CD14-positive monocyte (primary cell): ENCODE measurements at regions not wholly inside any gene's neighbourhood (a gene's known extent, or its start where the extent isn't known, plus 50 kb on each side); places are given as distances from the start of the nearest gene placed in this dataset.

ENCODE experiments used
- DNase-seq, 3 donors: peaks; one replicate each; pipeline ENCODE4 v3.0.0-alpha.2; 2011 to 2022
- H2AFZ ChIP-seq: 2 replicates; pipeline ENCODE4 v1.6.0; 2012; ENCODE audit warnings: mild to moderate bottlenecking, low read depth, low read length, inconsistent platforms; ENCODE audit not compliant: insufficient read depth, poor library complexity, severe bottlenecking
- H3K27ac ChIP-seq, 2 donors: 1 replicate in 1 of 2; 2 replicates in 1 of 2; pipeline ENCODE4 v1.5.1; 2012 to 2013; ENCODE audit warnings: low read length in 2 of 2, control low read depth in 1 of 2, inconsistent platforms in 1 of 2, low read depth in 1 of 2, mild to moderate bottlenecking in 1 of 2
- H3K27me3 ChIP-seq, 2 donors: one replicate each; pipeline versions ENCODE4 v1.6.0 to v1.6.1; 2011 to 2013; ENCODE audit warnings: low read length in 2 of 2; ENCODE audit not compliant: control insufficient read depth in 2 of 2, insufficient read depth in 2 of 2
- H3K36me3 ChIP-seq, 2 donors: replicated peaks in 1 of 2; 1 replicate in 1 of 2; 2 replicates in 1 of 2; pipeline versions ENCODE4 v1.5.1 to v1.6.1; 2012 to 2013; ENCODE audit warnings: low read length in 2 of 2, control low read depth in 1 of 2, inconsistent platforms in 1 of 2, mild to moderate bottlenecking in 1 of 2; ENCODE audit not compliant: insufficient read depth in 2 of 2, control insufficient read depth in 1 of 2
- H3K4me1 ChIP-seq, 2 donors: 1 replicate in 1 of 2; 2 replicates in 1 of 2; pipeline versions ENCODE4 v1.5.1 to v1.6.1; 2012 to 2013; ENCODE audit warnings: low read length in 2 of 2, control low read depth in 1 of 2, inconsistent platforms in 1 of 2, mild to moderate bottlenecking in 1 of 2, moderate library complexity in 1 of 2; ENCODE audit not compliant: insufficient read depth in 2 of 2, control insufficient read depth in 1 of 2
- H3K4me2 ChIP-seq: replicated peaks from 2 replicates; pipeline ENCODE3; 2012; ENCODE audit warnings: low read length, moderate library complexity, mild to moderate bottlenecking; ENCODE audit not compliant: poor library complexity, severe bottlenecking; ENCODE audit errors: extremely low read depth
- H3K4me3 ChIP-seq, 3 experiments: fragments of 200-600 bp in 1 of 3; sonication (generic) in 1 of 3; replicated peaks in 1 of 3; 1 replicate in 2 of 3; 2 replicates in 1 of 3; pipeline ENCODE4 v1.5.1; 2011 to 2013; ENCODE audit warnings: low read length in 3 of 3, mild to moderate bottlenecking in 3 of 3, control low read depth in 2 of 3, low read depth in 2 of 3, inconsistent platforms in 1 of 3, moderate library complexity in 1 of 3
- H3K79me2 ChIP-seq: 2 replicates; pipeline ENCODE4 v1.6.0; 2012; ENCODE audit warnings: mild to moderate bottlenecking, control low read depth, inconsistent platforms, low read length, moderate library complexity; ENCODE audit not compliant: insufficient read depth
- H3K9ac ChIP-seq: 2 replicates; pipeline ENCODE4 v1.6.0; 2017; ENCODE audit warnings: low read length, mild to moderate bottlenecking; ENCODE audit not compliant: insufficient read depth, poor library complexity, severe bottlenecking
- H3K9me3 ChIP-seq, 2 donors: replicated peaks in 1 of 2; 1 replicate in 1 of 2; 2 replicates in 1 of 2; pipeline versions ENCODE4 v1.5.1 to v1.6.1; 2012 to 2013; ENCODE audit warnings: low read length in 2 of 2, control low read depth in 1 of 2; ENCODE audit not compliant: control insufficient read depth in 1 of 2, insufficient read depth in 1 of 2
- H4K20me1 ChIP-seq: 2 replicates; pipeline ENCODE4 v1.6.0; 2012; ENCODE audit warnings: mild to moderate bottlenecking, low read length, control low read depth, moderate library complexity; ENCODE audit not compliant: insufficient read depth
- H3K27ac Mint-ChIP-seq, 7 donors: one replicate each; pipeline ENCODE4 v1.8.0; 2020; ENCODE audit warnings: mild to moderate bottlenecking in 7 of 7, mixed read lengths in 7 of 7, moderate library complexity in 6 of 7, inconsistent platforms in 2 of 7
- H3K27me3 Mint-ChIP-seq, 3 donors: one replicate each; pipeline ENCODE4 v1.8.0; 2021 to 2022; ENCODE audit warnings: low read depth in 3 of 3, mild to moderate bottlenecking in 3 of 3, mixed read lengths in 3 of 3, moderate library complexity in 3 of 3, inconsistent platforms in 1 of 3
- H3K36me3 Mint-ChIP-seq, 2 donors: one replicate each; pipeline ENCODE4 v1.8.0; 2020; ENCODE audit warnings: mixed read lengths in 2 of 2, inconsistent platforms in 1 of 2, mild to moderate bottlenecking in 1 of 2
- H3K4me1 Mint-ChIP-seq: one replicate; pipeline ENCODE4 v1.8.0; 2020; ENCODE audit warnings: mild to moderate bottlenecking, mixed read lengths
- H3K4me3 Mint-ChIP-seq, 2 donors: one replicate each; pipeline ENCODE4 v1.8.0; 2020; ENCODE audit warnings: mild to moderate bottlenecking in 2 of 2, mixed read lengths in 2 of 2, moderate library complexity in 1 of 2
- H3K9me3 Mint-ChIP-seq, 7 donors: one replicate each; pipeline ENCODE4 v1.8.0; 2020 to 2022; ENCODE audit warnings: mixed read lengths in 7 of 7, mild to moderate bottlenecking in 6 of 7, moderate library complexity in 6 of 7, inconsistent platforms in 2 of 7
- WGBS: methylation state at CpG from one replicate; pipeline ENCODE4 v1.1.5; 2013; ENCODE audit warnings: missing lambda C conversion rate; ENCODE audit not compliant: insufficient coverage; 5-methylcytosine and 5-hydroxymethylcytosine counted together
- intact Hi-C, 2 donors: fragments of 100-400 bp; cut with micrococcal nuclease; formaldehyde crosslinking; loops; one replicate each; pipeline versions ENCODE4 v1.15.0 to v1.15.1; 2023
- TF ChIP-seq, protein P1 (sequence below): fragments of 200-600 bp; IDR thresholded peaks from one replicate; pipeline ENCODE4 v1.8.0; 2022; ENCODE audit warnings: antibody characterized with exemption, mild to moderate bottlenecking

DNA sequence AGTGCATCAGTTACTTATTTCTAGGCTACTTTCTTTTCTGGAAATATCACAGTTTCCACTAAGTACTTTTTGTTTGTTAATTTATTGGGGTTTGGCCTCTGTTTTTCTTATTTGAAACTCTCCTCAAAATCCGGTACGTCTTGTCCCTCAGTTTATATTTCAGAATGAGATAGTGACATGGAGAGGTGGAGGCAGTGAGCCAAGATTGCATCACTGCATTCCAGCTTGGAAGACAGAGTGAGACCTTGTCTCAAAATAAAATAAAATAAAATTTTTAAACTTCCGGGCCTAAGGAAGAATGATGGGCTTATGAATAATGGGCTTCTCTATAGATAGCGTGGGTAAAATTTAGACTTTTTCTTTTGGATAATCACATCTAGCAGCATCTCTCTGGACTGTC is 567.8 kb downstream of the TRIML1 start:
- Mint-ChIP-seq H3K4me1 (no peaks in the 10 kb centered on the region), H3K36me3 (no peaks in the 10 kb centered on the region), H3K4me3 (no peak overlapping the region), H3K9me3 (peaks cover 2 to 15% (median 3%) of the 10 kb centered on the region in 7 donors), H3K27ac (no peak overlapping the region), H3K27me3 (no peaks in the 10 kb centered on the region)
- Histone ChIP-seq H4K20me1 (no peaks in the 10 kb centered on the region), H3K27ac (no peak overlapping the region), H3K9me3 (peaks cover 7 to 11% of the 10 kb centered on the region in 2 donors), H3K4me1 (no peaks in the 10 kb centered on the region), H3K27me3 (no peaks in the 10 kb centered on the region), H3K4me2 (no peak overlapping the region), H3K4me3 (no peak overlapping the region), H3K9ac (no peak overlapping the region), H3K79me2 (no peaks in the 10 kb centered on the region), H3K36me3 (no peaks in the 10 kb centered on the region), H2AFZ (no peak overlapping the region)
- TF ChIP-seq, protein P1, sequence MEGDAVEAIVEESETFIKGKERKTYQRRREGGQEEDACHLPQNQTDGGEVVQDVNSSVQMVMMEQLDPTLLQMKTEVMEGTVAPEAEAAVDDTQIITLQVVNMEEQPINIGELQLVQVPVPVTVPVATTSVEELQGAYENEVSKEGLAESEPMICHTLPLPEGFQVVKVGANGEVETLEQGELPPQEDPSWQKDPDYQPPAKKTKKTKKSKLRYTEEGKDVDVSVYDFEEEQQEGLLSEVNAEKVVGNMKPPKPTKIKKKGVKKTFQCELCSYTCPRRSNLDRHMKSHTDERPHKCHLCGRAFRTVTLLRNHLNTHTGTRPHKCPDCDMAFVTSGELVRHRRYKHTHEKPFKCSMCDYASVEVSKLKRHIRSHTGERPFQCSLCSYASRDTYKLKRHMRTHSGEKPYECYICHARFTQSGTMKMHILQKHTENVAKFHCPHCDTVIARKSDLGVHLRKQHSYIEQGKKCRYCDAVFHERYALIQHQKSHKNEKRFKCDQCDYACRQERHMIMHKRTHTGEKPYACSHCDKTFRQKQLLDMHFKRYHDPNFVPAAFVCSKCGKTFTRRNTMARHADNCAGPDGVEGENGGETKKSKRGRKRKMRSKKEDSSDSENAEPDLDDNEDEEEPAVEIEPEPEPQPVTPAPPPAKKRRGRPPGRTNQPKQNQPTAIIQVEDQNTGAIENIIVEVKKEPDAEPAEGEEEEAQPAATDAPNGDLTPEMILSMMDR: no peak
- DNase-seq: no peak
- intact Hi-C loops: no loop called here
- no CpG with 5 or more reads among the region's 4 CpGs for WGBS

DNA sequence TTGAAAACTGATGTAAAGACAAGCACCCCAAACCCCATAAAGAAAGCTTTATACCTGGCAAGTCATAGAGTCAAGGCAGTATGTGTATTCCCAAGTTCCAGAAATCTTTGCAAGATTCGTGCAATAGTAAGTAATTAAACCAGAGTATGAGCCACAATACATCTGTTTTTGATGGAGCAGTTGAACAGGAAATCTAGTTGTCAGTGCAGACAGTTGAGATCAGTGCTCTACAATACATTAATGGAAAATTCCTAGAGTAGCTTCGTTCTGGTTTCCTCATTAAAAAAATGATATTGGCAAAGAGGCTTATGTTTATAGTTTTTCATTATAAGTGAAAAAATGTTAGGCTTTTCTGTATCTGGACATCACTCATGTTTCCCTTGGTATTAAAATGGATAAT is 575.3 kb downstream of the TRIML1 start:
- no peak overlapping the region for H3K27ac ChIP-seq
- no peak overlapping the region for H3K4me3 ChIP-seq
- H3K4me1 ChIP-seq: no peaks in the 10 kb centered on the region
- H3K4me2 ChIP-seq: no peak overlapping the region
- Mint-ChIP-seq H3K4me3 (no peak overlapping the region), H3K27me3 (no peaks in the 10 kb centered on the region), H3K27ac (no peak overlapping the region), H3K4me1 (no peaks in the 10 kb centered on the region), H3K36me3 (no peaks in the 10 kb centered on the region), H3K9me3 (peaks cover 0 to 11% (median 3%) of the 10 kb centered on the region in 7 donors)
- WGBS: no CpG with 5 or more reads among the region's 2 CpGs
- no peak for DNase-seq
- intact Hi-C loops: no loop called here
- no peaks in the 10 kb centered on the region for H3K36me3 ChIP-seq
- H3K79me2 ChIP-seq: no peaks in the 10 kb centered on the region
- no peaks in the 10 kb centered on the region for H4K20me1 ChIP-seq
- peaks cover 0 to 2% of the 10 kb centered on the region in 2 donors for H3K9me3 ChIP-seq
- TF ChIP-seq, protein P1: no peak
- H3K9ac ChIP-seq: no peak overlapping the region
- H2AFZ ChIP-seq: no peak overlapping the region
- no peaks in the 10 kb centered on the region for H3K27me3 ChIP-seq
